Esophagus muscularis mucosa (tissue), 4 donors: ENCODE measurements at regions not wholly inside any gene's neighbourhood (a gene's known extent, or its start where the extent isn't known, plus 50 kb on each side); places are given as distances from the start of the nearest gene placed in this dataset.

Experiments used
- CTCF ChIP-seq, 3 experiments: fragments of 200-600 bp in 2 of 3; fragments of 450-650 bp in 1 of 3; sonication (generic) in 2 of 3; IDR thresholded peaks; one replicate each; pipeline ENCODE4 v1.5.1; 2017 to 2019; ENCODE audit warnings: antibody characterized with exemption in 3 of 3, mild to moderate bottlenecking in 2 of 3, moderate library complexity in 1 of 3
- EP300 ChIP-seq: sonication (generic); formaldehyde crosslinking; IDR thresholded peaks from one replicate; pipeline ENCODE4 v1.6.1; 2017; ENCODE audit warnings: antibody characterized with exemption
- POLR2A ChIP-seq: fragments of 450-650 bp; IDR thresholded peaks from one replicate; pipeline ENCODE4 v1.6.1; 2017; ENCODE audit warnings: antibody characterized with exemption, moderate library complexity, mild to moderate bottlenecking, low read depth
- POLR2AphosphoS5 ChIP-seq, 2 donors: sonication (generic); formaldehyde crosslinking; IDR thresholded peaks; one replicate each; pipeline ENCODE4 v1.6.1; 2017; ENCODE audit warnings: antibody characterized with exemption in 2 of 2

- TF ChIP-seq CTCF (IDR thresholded peaks at IDR 0.05) (no peak), POLR2A (no peak), POLR2AphosphoS5 (IDR thresholded peaks at IDR 0.05) (no peak), EP300 (no peak)
Measured at GRCh38 chr1:168422203-168422847, 121.5 kb downstream of the XCL2 start.
